Lung (tissue), 11 donors: ENCODE measurements at regions not wholly inside any gene's neighbourhood (a gene's known extent, or its start where the extent isn't known, plus 50 kb on each side); places are given as distances from the start of the nearest gene placed in this dataset.

Source experiments
- ATAC-seq: fragments of 200-7000 bp; cut with Tn5 transposase; one replicate; pipeline ENCODE4 v1.9.1; 2020; ENCODE audit warnings: moderate number of reproducible peaks; ENCODE audit not compliant: insufficient read depth, low FRiP score
- DNase-seq, 3 donors: peaks; one replicate each; pipeline ENCODE4 v3.0.0-alpha.2; 2013 to 2017
- H3K27ac ChIP-seq, 2 donors: one replicate each; pipeline ENCODE4 v1.5.1; 2013; ENCODE audit warnings: mild to moderate bottlenecking in 2 of 2, moderate library complexity in 2 of 2, control low read depth in 1 of 2, inconsistent platforms in 1 of 2, low read depth in 1 of 2, low read length in 1 of 2
- H3K27me3 ChIP-seq, 3 donors: one replicate each; pipeline ENCODE4 v1.5.1; 2013; ENCODE audit warnings: low read length in 2 of 3; ENCODE audit not compliant: control insufficient read depth in 3 of 3, insufficient read depth in 3 of 3
- H3K36me3 ChIP-seq, 4 donors: one replicate each; pipeline ENCODE4 v1.5.1; 2013; ENCODE audit warnings: low read length in 4 of 4, mild to moderate bottlenecking in 1 of 4, moderate library complexity in 1 of 4; ENCODE audit not compliant: control insufficient read depth in 4 of 4, insufficient read depth in 4 of 4
- H3K4me1 ChIP-seq, 5 donors: one replicate each; pipeline ENCODE4 v1.5.1; 2013; ENCODE audit warnings: low read length in 5 of 5, mild to moderate bottlenecking in 2 of 5, moderate library complexity in 1 of 5; ENCODE audit not compliant: control insufficient read depth in 5 of 5, insufficient read depth in 5 of 5
- H3K4me3 ChIP-seq: one replicate; pipeline ENCODE4 v1.5.1; 2013; ENCODE audit warnings: mild to moderate bottlenecking, control low read depth, moderate library complexity
- H3K9ac ChIP-seq, 2 donors: one replicate each; pipeline ENCODE4 v1.5.1; 2013; ENCODE audit warnings: low read length in 2 of 2, control low read depth in 1 of 2; ENCODE audit not compliant: insufficient read depth in 1 of 2
- H3K9me3 ChIP-seq, 4 donors: one replicate each; pipeline ENCODE4 v1.5.1; 2013; ENCODE audit warnings: low read length in 3 of 4, mild to moderate bottlenecking in 1 of 4, moderate library complexity in 1 of 4; ENCODE audit not compliant: control insufficient read depth in 4 of 4, insufficient read depth in 3 of 4
- CTCF ChIP-seq: IDR thresholded peaks from 2 replicates; pipeline ENCODE4 v1.5.1; 2012; ENCODE audit warnings: mild to moderate bottlenecking; ENCODE audit errors: control extremely low read depth, extremely low read depth
- WGBS, 2 donors: extraction: QIAGEN DNeasy Blood & Tissue Kit; methylation state at CpG; one replicate each; pipeline ENCODE4 v1.1.7; 2013; 5-methylcytosine and 5-hydroxymethylcytosine counted together
- donor health status: control.
- donor health status: control.
- donor health status: Bipolar disorder and iron deficiency.
- donor health status: healthy.
- donor health status: DM: yes; HTN: yes; CAD: no.

DNA sequence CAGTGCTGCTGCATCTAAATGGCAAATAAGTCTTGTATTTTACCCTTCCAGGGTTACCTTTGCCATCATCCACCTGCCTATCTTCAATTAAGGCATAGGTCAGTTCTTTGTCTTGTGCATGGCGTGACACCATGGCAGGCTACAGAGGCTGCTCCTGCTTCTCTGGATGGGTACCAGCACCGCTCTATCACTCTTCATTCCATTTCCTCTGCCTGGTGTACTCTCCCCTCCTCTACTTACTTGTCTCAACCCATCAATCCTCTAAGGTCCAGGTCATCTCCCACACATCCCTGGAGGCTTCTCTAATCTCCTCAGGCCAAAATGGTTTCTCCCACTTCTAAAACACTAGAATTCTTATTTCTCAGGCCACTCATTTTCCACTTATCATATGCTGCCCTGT, 257.5 kb downstream of the BARHL2 start:
- Histone ChIP-seq H3K9me3 (no peaks in the 10 kb centered on the region), H3K4me3 (no peak overlapping the region), H3K4me1 (no peaks in the 10 kb centered on the region), H3K27ac (no peak overlapping the region), H3K9ac (no peak overlapping the region), H3K36me3 (no peaks in the 10 kb centered on the region), H3K27me3 (no peaks in the 10 kb centered on the region)
- no peak for DNase-seq
- 95% methylated on average over 2 of the region's 2 CpGs for WGBS, 2 donors
- TF ChIP-seq CTCF, result no peak
- ATAC-seq, result no peak

DNA sequence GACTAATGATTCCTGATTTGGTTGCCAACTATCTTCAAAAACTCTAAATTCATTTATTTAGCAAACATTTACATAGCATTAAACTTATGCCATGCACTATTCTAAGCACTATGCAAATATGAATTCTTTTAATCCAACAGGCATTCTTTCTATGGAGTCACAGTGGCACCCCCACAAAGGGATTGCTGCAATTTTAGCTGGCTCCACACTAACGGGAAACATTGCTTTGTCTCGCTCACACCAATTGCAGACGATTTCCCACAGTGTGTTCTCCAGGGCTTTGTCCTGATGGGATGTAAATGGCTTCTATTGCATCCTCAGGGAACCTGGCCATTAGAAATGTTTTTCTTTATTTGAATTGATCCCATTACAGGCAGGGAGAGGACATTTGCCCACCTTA, 259.1 kb downstream of the BARHL2 start:
- no peak for DNase-seq
- 66 to 73% methylated on average over 3 of the region's 3 CpGs for WGBS, 2 donors
- no peak overlapping the region for H3K9ac ChIP-seq
- ATAC-seq, result no peak
- H3K36me3 ChIP-seq, result no peaks in the 10 kb centered on the region
- H3K27ac ChIP-seq, result no peak overlapping the region
- no peaks in the 10 kb centered on the region for H3K27me3 ChIP-seq
- TF ChIP-seq CTCF, result no peak
- H3K4me1 ChIP-seq, result no peaks in the 10 kb centered on the region
- H3K4me3 ChIP-seq, result no peak overlapping the region
- H3K9me3 ChIP-seq, result no peaks in the 10 kb centered on the region

GRCh38 chr1:90452491-90452890, 264.6 kb downstream of the BARHL2 start:
- WGBS, 2 donors, result 93 to 96% methylated on average over 2 of the region's 2 CpGs
- TF ChIP-seq CTCF, result no peak
- DNase-seq (no peak), ATAC-seq (no peak)
- Histone ChIP-seq H3K27ac (no peak overlapping the region), H3K9me3 (no peaks in the 10 kb centered on the region), H3K27me3 (no peaks in the 10 kb centered on the region), H3K9ac (no peak overlapping the region), H3K36me3 (no peaks in the 10 kb centered on the region), H3K4me3 (no peak overlapping the region), H3K4me1 (no peaks in the 10 kb centered on the region)

DNA sequence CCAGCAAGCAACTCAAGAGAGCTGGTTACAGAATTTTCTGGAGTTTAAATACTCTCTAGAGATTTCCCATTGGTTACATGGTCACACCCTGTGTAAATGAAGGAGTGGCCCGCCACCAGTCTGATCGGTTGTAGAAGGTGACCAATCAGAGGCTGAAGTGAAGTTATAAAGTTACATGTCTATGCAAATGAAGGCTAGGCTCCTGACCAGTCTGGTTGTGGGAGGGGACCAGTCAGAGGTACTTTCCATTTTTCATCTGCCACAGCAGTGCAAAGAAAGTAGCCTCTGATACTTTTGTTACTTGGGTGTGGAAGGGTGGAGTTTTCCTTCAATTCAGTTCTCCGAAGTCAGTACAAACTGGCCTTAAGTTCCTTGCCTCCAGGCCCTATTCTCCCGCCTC, 273.7 kb downstream of the BARHL2 start:
- no peak for ATAC-seq

More for the DNA sequence above, 273.7 kb downstream of the BARHL2 start:
- no peaks in the 10 kb centered on the region for H3K27me3 ChIP-seq
- no peaks in the 10 kb centered on the region for H3K36me3 ChIP-seq
- H3K9me3 ChIP-seq, result no peaks in the 10 kb centered on the region
- H3K27ac ChIP-seq, result no peak overlapping the region
- no peak overlapping the region for H3K4me3 ChIP-seq
- TF ChIP-seq CTCF, result no peak
- no peak for DNase-seq
- 87 to 88% methylated on average over 4 of the region's 4 CpGs for WGBS, 2 donors
- no peaks in the 10 kb centered on the region for H3K4me1 ChIP-seq
- H3K9ac ChIP-seq, result no peak overlapping the region
